ENCODE measurements at regions not wholly inside any gene's neighbourhood (a gene's known extent, or its start where the extent isn't known, plus 50 kb on each side); places are given as distances from the start of the nearest gene placed in this dataset.

DNA sequence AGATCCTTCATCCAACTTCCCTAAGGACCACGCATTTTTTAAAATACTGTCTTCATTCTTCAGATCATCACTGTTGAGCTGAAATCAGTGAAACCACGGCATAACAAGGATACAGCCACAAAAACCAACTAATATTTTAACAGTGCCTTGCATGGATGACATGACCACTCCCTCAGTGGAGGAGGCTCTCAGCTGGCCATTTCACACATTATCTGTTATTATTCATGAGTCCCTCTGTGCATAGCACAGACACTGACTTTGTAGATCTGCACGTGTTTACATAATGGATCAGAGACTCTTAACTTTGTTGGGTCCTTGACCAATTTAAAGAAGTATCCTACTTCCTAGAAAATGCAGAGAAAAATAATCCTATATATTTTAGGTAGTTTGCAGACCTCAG is 104.8 kb upstream of the NUDT7 start:
- Histone ChIP-seq H3F3A (ENCODE audit: low read depth) (no peaks in the 10 kb centered on the region), H3K9ac (ENCODE audit: low read depth, low read length, poor library complexity, severe bottlenecking) (no peak overlapping the region)

DNA sequence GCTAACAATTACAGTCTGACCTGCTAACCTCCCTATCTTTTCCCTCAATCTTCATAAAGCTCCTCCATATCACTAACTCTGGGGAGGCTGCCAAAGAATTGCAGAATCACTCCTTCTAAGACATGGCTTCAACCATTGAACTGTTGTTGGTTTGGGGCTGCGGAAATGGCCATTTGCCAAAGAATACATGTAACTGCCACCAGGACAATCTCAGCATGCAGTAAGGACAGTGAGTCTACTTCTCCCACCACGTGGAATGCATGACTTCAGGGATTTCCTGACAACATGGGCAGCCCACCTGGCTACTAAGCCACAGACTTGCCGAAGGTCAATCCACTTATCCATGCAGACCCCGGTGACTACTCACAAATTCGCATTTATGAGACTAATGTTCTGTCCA is 104.3 kb upstream of the NUDT7 start:
- TF ChIP-seq EZH2phosphoT487 (IDR thresholded peaks at IDR 0.05; ENCODE audit: borderline replicate concordance) = no peak
- TF ChIP-seq, protein P1, sequence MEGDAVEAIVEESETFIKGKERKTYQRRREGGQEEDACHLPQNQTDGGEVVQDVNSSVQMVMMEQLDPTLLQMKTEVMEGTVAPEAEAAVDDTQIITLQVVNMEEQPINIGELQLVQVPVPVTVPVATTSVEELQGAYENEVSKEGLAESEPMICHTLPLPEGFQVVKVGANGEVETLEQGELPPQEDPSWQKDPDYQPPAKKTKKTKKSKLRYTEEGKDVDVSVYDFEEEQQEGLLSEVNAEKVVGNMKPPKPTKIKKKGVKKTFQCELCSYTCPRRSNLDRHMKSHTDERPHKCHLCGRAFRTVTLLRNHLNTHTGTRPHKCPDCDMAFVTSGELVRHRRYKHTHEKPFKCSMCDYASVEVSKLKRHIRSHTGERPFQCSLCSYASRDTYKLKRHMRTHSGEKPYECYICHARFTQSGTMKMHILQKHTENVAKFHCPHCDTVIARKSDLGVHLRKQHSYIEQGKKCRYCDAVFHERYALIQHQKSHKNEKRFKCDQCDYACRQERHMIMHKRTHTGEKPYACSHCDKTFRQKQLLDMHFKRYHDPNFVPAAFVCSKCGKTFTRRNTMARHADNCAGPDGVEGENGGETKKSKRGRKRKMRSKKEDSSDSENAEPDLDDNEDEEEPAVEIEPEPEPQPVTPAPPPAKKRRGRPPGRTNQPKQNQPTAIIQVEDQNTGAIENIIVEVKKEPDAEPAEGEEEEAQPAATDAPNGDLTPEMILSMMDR (conservative IDR thresholded peaks at IDR 0.05; ENCODE audit: low read length) = no peak

More for the DNA sequence above, 104.8 kb upstream of the NUDT7 start:
- Histone ChIP-seq H3K9me2 (replicated peaks; ENCODE audit: low read depth, low read length) (no peaks in the 10 kb centered on the region), H3K79me2 (ENCODE audit: insufficient read depth, low read length) (no peaks in the 10 kb centered on the region), H4K20me1 (ENCODE audit: insufficient read depth, low read length, poor library complexity, severe bottlenecking) (no peaks in the 10 kb centered on the region), H3K9me3 (ENCODE audit: insufficient read depth, low read depth, low read length) (no peaks in the 10 kb centered on the region), H3K4me1 (ENCODE audit: insufficient read depth, low read length, poor library complexity, severe bottlenecking) (no peaks in the 10 kb centered on the region), H3K27me3 (ENCODE audit: insufficient read depth, low read length, poor library complexity, severe bottlenecking) (no peaks in the 10 kb centered on the region), H3K36me3 (ENCODE audit: insufficient read depth, low read length) (no peaks in the 10 kb centered on the region), H3K4me3 (ENCODE audit: low read length, poor library complexity, severe bottlenecking) (no peak overlapping the region), H2AFZ (ENCODE audit: low read length) (no peak overlapping the region), H3K4me2 (ENCODE audit: low read depth, low read length, poor library complexity, severe bottlenecking) (no peak overlapping the region)
- TF ChIP-seq, protein P1 (conservative IDR thresholded peaks at IDR 0.05; ENCODE audit: low read length) = no peak
- no peak for TF ChIP-seq EZH2phosphoT487 (IDR thresholded peaks at IDR 0.05; ENCODE audit: borderline replicate concordance)

DNA sequence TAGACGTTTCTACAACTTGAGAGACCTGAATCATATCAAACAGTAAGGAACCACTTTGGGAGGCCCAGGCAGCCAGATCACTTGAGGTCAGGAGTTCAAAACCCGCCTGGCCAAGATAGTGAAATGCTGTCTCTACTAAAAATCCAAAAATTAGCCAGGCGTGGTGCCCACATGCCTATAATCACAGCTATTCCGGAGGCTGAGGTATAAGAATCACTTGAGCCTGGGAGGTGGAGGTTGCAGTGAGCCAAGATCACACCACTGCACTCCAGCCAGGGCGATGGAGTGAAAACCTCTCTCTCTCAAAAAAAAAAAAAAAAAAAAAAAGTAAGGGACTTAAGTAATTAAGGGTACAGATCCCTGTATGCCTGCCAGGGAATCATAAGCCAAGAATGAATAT is 103.4 kb upstream of the NUDT7 start:
- Histone ChIP-seq H3K9me3 (ENCODE audit: insufficient read depth, low read depth, low read length) (no peaks in the 10 kb centered on the region), H4K20me1 (ENCODE audit: insufficient read depth, low read length, poor library complexity, severe bottlenecking) (no peaks in the 10 kb centered on the region), H3K27me3 (ENCODE audit: insufficient read depth, low read length, poor library complexity, severe bottlenecking) (no peaks in the 10 kb centered on the region), H3K9me2 (replicated peaks; ENCODE audit: low read depth, low read length) (no peaks in the 10 kb centered on the region), H3F3A (ENCODE audit: low read depth) (no peaks in the 10 kb centered on the region), H3K79me2 (ENCODE audit: insufficient read depth, low read length) (no peaks in the 10 kb centered on the region), H2AFZ (ENCODE audit: low read length) (no peak overlapping the region), H3K4me3 (ENCODE audit: low read length, poor library complexity, severe bottlenecking) (no peak overlapping the region), H3K4me1 (ENCODE audit: insufficient read depth, low read length, poor library complexity, severe bottlenecking) (no peaks in the 10 kb centered on the region), H3K36me3 (ENCODE audit: insufficient read depth, low read length) (no peaks in the 10 kb centered on the region), H3K9ac (ENCODE audit: low read depth, low read length, poor library complexity, severe bottlenecking) (no peak overlapping the region), H3K4me2 (ENCODE audit: low read depth, low read length, poor library complexity, severe bottlenecking) (no peak overlapping the region)
- TF ChIP-seq, protein P1 (conservative IDR thresholded peaks at IDR 0.05; ENCODE audit: low read length) = no peak
- TF ChIP-seq EZH2phosphoT487 (IDR thresholded peaks at IDR 0.05; ENCODE audit: borderline replicate concordance) = no peak

More for the DNA sequence above, 104.3 kb upstream of the NUDT7 start:
- Histone ChIP-seq H4K20me1 (ENCODE audit: insufficient read depth, low read length, poor library complexity, severe bottlenecking) (no peaks in the 10 kb centered on the region), H3K9me2 (replicated peaks; ENCODE audit: low read depth, low read length) (no peaks in the 10 kb centered on the region), H3K4me2 (ENCODE audit: low read depth, low read length, poor library complexity, severe bottlenecking) (no peak overlapping the region), H2AFZ (ENCODE audit: low read length) (no peak overlapping the region), H3K4me1 (ENCODE audit: insufficient read depth, low read length, poor library complexity, severe bottlenecking) (no peaks in the 10 kb centered on the region), H3K9me3 (ENCODE audit: insufficient read depth, low read depth, low read length) (no peaks in the 10 kb centered on the region), H3K9ac (ENCODE audit: low read depth, low read length, poor library complexity, severe bottlenecking) (no peak overlapping the region), H3K4me3 (ENCODE audit: low read length, poor library complexity, severe bottlenecking) (no peak overlapping the region), H3F3A (ENCODE audit: low read depth) (no peaks in the 10 kb centered on the region), H3K36me3 (ENCODE audit: insufficient read depth, low read length) (no peaks in the 10 kb centered on the region), H3K27me3 (ENCODE audit: insufficient read depth, low read length, poor library complexity, severe bottlenecking) (no peaks in the 10 kb centered on the region), H3K79me2 (ENCODE audit: insufficient read depth, low read length) (no peaks in the 10 kb centered on the region)

Measured in Loucy (cell line).